Muscle of leg (tissue), 3 donors: ENCODE measurements at regions not wholly inside any gene's neighbourhood (a gene's known extent, or its start where the extent isn't known, plus 50 kb on each side); places are given as distances from the start of the nearest gene placed in this dataset.

Experiments
- DNase-seq: peaks from one replicate; pipeline ENCODE4 v3.0.0; 2013
- H3K27ac ChIP-seq: one replicate; pipeline ENCODE4 v1.5.1; 2013; ENCODE audit warnings: mild to moderate bottlenecking, low read length, control low read depth
- H3K27me3 ChIP-seq: one replicate; pipeline ENCODE4 v1.6.1; 2013; ENCODE audit warnings: low read length; ENCODE audit not compliant: control insufficient read depth, insufficient read depth
- H3K36me3 ChIP-seq: one replicate; pipeline ENCODE4 v1.6.1; 2013; ENCODE audit warnings: low read length; ENCODE audit not compliant: control insufficient read depth, insufficient read depth
- H3K4me1 ChIP-seq: one replicate; pipeline ENCODE4 v1.6.1; 2013; ENCODE audit warnings: low read length; ENCODE audit not compliant: control insufficient read depth, insufficient read depth
- H3K4me3 ChIP-seq: one replicate; pipeline ENCODE4 v1.5.1; 2013; ENCODE audit warnings: low read length, control low read depth
- H3K9me3 ChIP-seq: replicated peaks from 2 replicates; pipeline ENCODE4 v1.6.1; 2013; ENCODE audit warnings: low read depth, low read length; ENCODE audit not compliant: control insufficient read depth
- WGBS: methylation state at CpG from one replicate; pipeline ENCODE4 v1.1.5; 2013; ENCODE audit warnings: missing lambda C conversion rate; ENCODE audit not compliant: insufficient coverage; 5-methylcytosine and 5-hydroxymethylcytosine counted together

- no peaks in the 10 kb centered on the region for H3K9me3 ChIP-seq
- H3K4me1 ChIP-seq: no peaks in the 10 kb centered on the region
- DNase-seq: no peak
- H3K4me3 ChIP-seq: no peak overlapping the region
- H3K27ac ChIP-seq: no peak overlapping the region
- no peaks in the 10 kb centered on the region for H3K36me3 ChIP-seq
- no CpG with 5 or more reads among the region's 1 CpG for WGBS
- H3K27me3 ChIP-seq: no peaks in the 10 kb centered on the region
These were observed 513.3 kb upstream of the NOX3 start for GRCh38 chr6:155968921-155969320.

DNA sequence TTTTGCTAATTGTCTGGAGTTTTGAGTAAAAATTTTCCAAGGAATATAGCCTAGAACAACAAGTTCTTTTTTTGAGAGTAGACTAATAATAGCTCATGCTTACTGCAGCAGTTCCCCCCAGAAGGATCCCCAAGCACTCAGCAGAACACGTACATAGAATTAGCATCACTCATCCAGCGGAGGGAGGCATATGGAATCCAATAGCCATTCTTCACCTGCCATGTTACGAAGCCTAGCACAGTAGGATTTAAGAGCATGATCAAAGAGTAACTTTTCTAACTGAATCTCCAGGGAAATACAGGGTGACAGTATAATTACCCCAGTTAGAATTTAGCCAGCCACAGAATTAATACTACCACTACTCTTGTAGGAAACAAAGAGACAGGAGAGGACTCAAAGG, 511.7 kb upstream of the NOX3 start:
- no peak for DNase-seq
- no CpG with 5 or more reads among the region's 3 CpGs for WGBS
- Histone ChIP-seq H3K9me3 (no peaks in the 10 kb centered on the region), H3K36me3 (no peaks in the 10 kb centered on the region), H3K27me3 (no peaks in the 10 kb centered on the region), H3K4me1 (no peaks in the 10 kb centered on the region), H3K27ac (no peak overlapping the region), H3K4me3 (no peak overlapping the region)

DNA sequence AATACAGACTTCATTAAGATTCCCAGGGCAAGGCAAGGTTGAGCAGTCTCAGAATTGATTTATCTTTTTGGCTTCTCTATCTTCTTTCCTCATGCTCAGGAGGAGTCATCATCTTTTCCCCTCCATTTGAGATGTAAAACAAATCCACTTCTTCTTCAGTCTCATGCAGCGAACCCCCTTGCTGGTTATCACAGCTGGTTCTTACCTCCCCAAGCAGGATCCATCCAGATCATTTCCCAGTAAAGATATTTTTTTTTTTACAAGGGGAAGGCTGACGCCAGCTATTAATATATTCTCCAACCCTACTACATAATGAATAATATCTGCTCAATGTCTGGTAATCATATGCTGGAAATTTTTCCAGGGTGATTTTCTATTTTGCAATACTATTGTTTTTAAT, 508.9 kb upstream of the NOX3 start:
- H3K36me3 ChIP-seq: no peaks in the 10 kb centered on the region
- H3K4me3 ChIP-seq: no peak overlapping the region
- no peaks in the 10 kb centered on the region for H3K4me1 ChIP-seq
- H3K27me3 ChIP-seq: no peaks in the 10 kb centered on the region
- no peak overlapping the region for H3K27ac ChIP-seq
- peak; percentile 8 for DNase-seq
- H3K9me3 ChIP-seq: no peaks in the 10 kb centered on the region
- no CpG with 5 or more reads among the region's 2 CpGs for WGBS

GRCh38 chr6:155962276-155962675, 506.6 kb upstream of the NOX3 start:
- H3K4me1 ChIP-seq: no peaks in the 10 kb centered on the region
- no peaks in the 10 kb centered on the region for H3K36me3 ChIP-seq
- no peak overlapping the region for H3K4me3 ChIP-seq
- H3K9me3 ChIP-seq: no peaks in the 10 kb centered on the region
- no peak for DNase-seq
- no peak overlapping the region for H3K27ac ChIP-seq
- no peaks in the 10 kb centered on the region for H3K27me3 ChIP-seq
- WGBS: no CpG with 5 or more reads among the region's 1 CpG

DNA sequence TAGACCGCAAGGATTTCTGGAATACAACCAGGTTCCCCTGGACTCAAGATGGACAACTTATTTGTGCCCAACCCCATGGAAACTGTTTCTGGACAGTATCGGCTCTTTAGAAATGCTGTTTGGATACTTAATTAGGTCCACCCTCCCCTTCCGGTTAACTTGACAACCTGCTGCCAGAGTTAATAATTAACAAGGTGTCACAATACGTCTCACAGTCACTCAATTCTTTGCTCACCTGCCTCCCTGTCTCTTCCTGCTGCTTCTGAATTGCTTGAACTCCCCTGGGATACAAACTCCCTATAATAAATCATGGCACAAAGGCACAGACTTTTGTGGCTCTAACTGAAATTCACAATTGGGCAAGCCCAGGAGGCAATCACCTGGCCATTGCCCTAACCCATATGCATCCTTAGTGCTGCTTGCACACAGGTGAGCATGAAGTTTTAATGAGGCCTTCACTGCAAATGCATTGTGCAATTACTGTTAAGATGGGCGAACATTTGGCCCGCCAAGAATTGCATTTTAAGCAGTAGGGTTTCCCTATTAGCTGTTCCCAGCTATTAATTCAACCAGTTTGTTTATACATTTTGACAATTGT, 504.4 kb upstream of the NOX3 start:
- WGBS: 85% methylated on average over 4 of the region's 6 CpGs
- no peak for DNase-seq
- no peaks in the 10 kb centered on the region for H3K36me3 ChIP-seq

DNA sequence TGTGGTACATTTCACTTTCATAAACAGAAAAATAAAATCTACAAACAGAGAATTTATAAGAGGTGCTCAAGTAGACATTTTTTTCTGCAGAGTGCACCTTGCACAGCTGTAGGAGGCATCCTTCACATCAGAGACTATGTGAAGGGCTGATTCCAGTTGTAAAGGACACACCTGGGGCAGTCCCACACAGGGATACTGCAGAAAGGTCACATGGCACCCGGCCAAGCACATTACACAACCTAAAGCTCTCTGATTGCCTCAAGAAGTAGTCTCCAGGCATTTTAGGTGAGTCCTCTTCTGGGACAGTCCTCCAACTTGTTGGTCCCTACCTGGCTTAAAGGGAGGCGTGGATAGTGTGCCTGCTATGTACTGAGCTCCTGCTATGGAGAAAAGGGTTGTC, 502.9 kb upstream of the NOX3 start:
- Histone ChIP-seq H3K4me1 (no peaks in the 10 kb centered on the region), H3K27ac (no peak overlapping the region), H3K27me3 (no peaks in the 10 kb centered on the region), H3K4me3 (no peak overlapping the region), H3K36me3 (no peaks in the 10 kb centered on the region), H3K9me3 (no peaks in the 10 kb centered on the region)
- no CpG with 5 or more reads among the region's 2 CpGs for WGBS
- DNase-seq: no peak

More for the DNA sequence above, 504.4 kb upstream of the NOX3 start:
- Histone ChIP-seq H3K4me1 (no peaks in the 10 kb centered on the region), H3K4me3 (no peak overlapping the region), H3K27ac (no peak overlapping the region), H3K9me3 (no peaks in the 10 kb centered on the region), H3K27me3 (no peaks in the 10 kb centered on the region)

GRCh38 chr6:155955038-155955437, 499.4 kb upstream of the NOX3 start:
- Histone ChIP-seq H3K27ac (no peak overlapping the region), H3K36me3 (no peaks in the 10 kb centered on the region), H3K27me3 (no peaks in the 10 kb centered on the region), H3K4me1 (no peaks in the 10 kb centered on the region), H3K9me3 (no peaks in the 10 kb centered on the region), H3K4me3 (no peak overlapping the region)
- no peak for DNase-seq
- WGBS: no CpG with 5 or more reads among the region's 6 CpGs

DNA sequence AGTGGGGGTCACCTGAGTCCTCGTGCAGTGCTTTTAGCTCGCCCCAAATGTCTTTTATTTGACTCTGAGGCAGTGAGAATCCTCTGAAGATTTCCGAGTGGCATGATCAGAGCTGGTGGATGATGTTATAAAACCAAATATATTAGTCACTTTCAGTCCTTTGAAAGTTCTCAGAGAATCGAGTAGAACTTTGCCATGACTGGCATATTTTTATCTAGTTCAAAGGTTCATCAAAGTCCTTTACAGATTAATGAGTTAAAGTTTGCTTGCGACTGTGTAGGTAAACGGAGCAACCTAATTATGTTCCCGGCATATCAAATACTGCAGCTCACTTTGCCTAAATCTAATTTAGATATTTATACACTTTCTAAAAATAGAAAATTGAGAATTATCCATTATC, 498.5 kb upstream of the NOX3 start:
- Histone ChIP-seq H3K9me3 (no peaks in the 10 kb centered on the region), H3K27me3 (no peaks in the 10 kb centered on the region), H3K27ac (no peak overlapping the region), H3K4me1 (no peaks in the 10 kb centered on the region), H3K4me3 (no peak overlapping the region), H3K36me3 (no peaks in the 10 kb centered on the region)
- no peak for DNase-seq
- 80% methylated on average over 1 of the region's 7 CpGs for WGBS

DNA sequence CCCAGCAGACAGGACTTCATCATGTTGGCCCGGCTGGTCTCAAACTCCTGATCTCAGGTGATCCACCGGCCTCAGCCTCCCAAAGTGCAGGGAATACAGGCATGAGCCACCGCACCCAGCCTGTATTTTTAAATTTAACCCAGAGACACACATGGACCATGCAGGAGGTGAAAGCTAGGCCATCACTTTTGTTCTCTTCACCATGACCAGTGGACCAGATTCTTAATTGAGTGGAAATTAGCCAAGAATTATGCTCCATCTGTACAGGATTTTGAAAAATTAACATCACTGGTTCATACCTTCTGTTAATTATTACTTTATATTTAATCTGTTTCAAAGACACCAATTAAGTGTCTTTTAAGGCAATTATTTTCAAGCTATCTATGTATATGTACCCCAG, 493.6 kb upstream of the NOX3 start:
- no peak overlapping the region for H3K4me3 ChIP-seq
- no peaks in the 10 kb centered on the region for H3K27me3 ChIP-seq
- no peaks in the 10 kb centered on the region for H3K4me1 ChIP-seq
- H3K36me3 ChIP-seq: no peaks in the 10 kb centered on the region
- H3K9me3 ChIP-seq: peaks cover 15% of the 10 kb centered on the region
- H3K27ac ChIP-seq: no peak overlapping the region
- DNase-seq: no peak
- 92% methylated on average over 2 of the region's 3 CpGs for WGBS

- no peak overlapping the region for H3K4me3 ChIP-seq
- H3K9me3 ChIP-seq: peaks cover 15% of the 10 kb centered on the region
- H3K27me3 ChIP-seq: no peaks in the 10 kb centered on the region
- WGBS: 88% methylated on average over 1 of the region's 4 CpGs
- H3K27ac ChIP-seq: no peak overlapping the region
- no peaks in the 10 kb centered on the region for H3K36me3 ChIP-seq
- DNase-seq: no peak
- no peaks in the 10 kb centered on the region for H3K4me1 ChIP-seq
These were observed 491.2 kb upstream of the NOX3 start for GRCh38 chr6:155946860-155947259.

DNA sequence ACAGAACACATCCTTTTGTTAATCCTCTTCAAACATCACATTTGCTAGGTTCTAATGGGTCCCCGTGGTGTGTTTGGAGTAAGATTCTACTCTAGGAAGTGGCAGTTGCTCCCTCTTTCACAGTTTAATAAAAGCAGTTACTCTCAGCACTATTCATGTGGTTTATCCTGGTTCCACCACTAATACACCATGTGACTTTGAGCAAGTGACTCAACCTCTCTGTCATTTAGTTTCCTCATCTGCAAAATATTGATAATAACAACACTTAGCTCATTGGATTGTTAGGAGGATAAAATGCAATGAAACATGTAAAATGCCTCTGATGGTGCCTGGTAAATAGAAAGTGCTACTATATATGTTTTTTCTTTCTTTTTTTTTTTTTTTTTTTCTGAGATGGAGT, 488.0 kb upstream of the NOX3 start:
- Histone ChIP-seq H3K4me3 (no peak overlapping the region), H3K27ac (no peak overlapping the region), H3K4me1 (no peaks in the 10 kb centered on the region), H3K9me3 (peaks cover 15% of the 10 kb centered on the region), H3K27me3 (no peaks in the 10 kb centered on the region), H3K36me3 (no peaks in the 10 kb centered on the region)
- no CpG with 5 or more reads among the region's 1 CpG for WGBS
- DNase-seq: no peak
